HEK293T (cell line): ENCODE measurements at regions not wholly inside any gene's neighbourhood (a gene's known extent, or its start where the extent isn't known, plus 50 kb on each side); places are given as distances from the start of the nearest gene placed in this dataset.

Source experiments
- CTCF ChIA-PET: fragments of 350-600 bp; formaldehyde crosslinking; extraction: SDS; loops from one replicate; lab custom pipeline; 2021; ENCODE audit warnings: antibody characterized with exemption, inconsistent platforms; lab: Yijun Ruan, JAX
- POLR2A ChIA-PET: fragments of 350-600 bp; formaldehyde crosslinking; extraction: SDS; loops from one replicate; lab custom pipeline; 2020; ENCODE audit warnings: antibody characterized with exemption, inconsistent platforms; lab: Yijun Ruan, JAX
- DNase-seq: peaks from one replicate; pipeline ENCODE4 v3.0.0; 2012; ENCODE audit warnings: mixed read lengths; ENCODE audit errors: extremely low spot score
- ARNT ChIP-seq: fragments of 450-650 bp; IDR thresholded peaks from 2 replicates; pipeline ENCODE4 v1.6.1; 2017; ENCODE audit warnings: mild to moderate bottlenecking
- BHLHE40 ChIP-seq: fragments of 450-650 bp; IDR thresholded peaks from 2 replicates; pipeline ENCODE4 v1.6.1; 2016; ENCODE audit warnings: mild to moderate bottlenecking, moderate library complexity, borderline replicate concordance
- CTBP1 ChIP-seq: fragments of 450-650 bp; IDR thresholded peaks from 2 replicates; pipeline ENCODE4 v1.6.1; 2016; ENCODE audit warnings: borderline replicate concordance
- ELF4 ChIP-seq: fragments of 450-650 bp; IDR thresholded peaks from 2 replicates; pipeline ENCODE4 v1.6.1; 2017; ENCODE audit warnings: antibody characterized with exemption
- FOXA1 ChIP-seq: fragments of 450-650 bp; IDR thresholded peaks from 2 replicates; pipeline ENCODE4 v1.6.1; 2016; ENCODE audit warnings: mild to moderate bottlenecking
- FOXK2 ChIP-seq: fragments of 450-650 bp; IDR thresholded peaks from 2 replicates; pipeline ENCODE4 v1.6.1; 2016; ENCODE audit warnings: mild to moderate bottlenecking
- FOXM1 ChIP-seq: fragments of 450-650 bp; IDR thresholded peaks from 2 replicates; pipeline ENCODE4 v1.6.1; 2017; ENCODE audit warnings: mild to moderate bottlenecking, borderline replicate concordance
- HDGF ChIP-seq: fragments of 450-650 bp; IDR thresholded peaks from 2 replicates; pipeline ENCODE4 v1.6.1; 2017; ENCODE audit warnings: antibody characterized with exemption, borderline replicate concordance
- L3MBTL2 ChIP-seq: fragments of 450-650 bp; conservative IDR thresholded peaks from 2 replicates; pipeline ENCODE4 v1.6.1; 2016; ENCODE audit warnings: mild to moderate bottlenecking
- LEF1 ChIP-seq: fragments of 450-650 bp; IDR thresholded peaks from 2 replicates; pipeline ENCODE4 v1.6.1; 2017; ENCODE audit warnings: mild to moderate bottlenecking, borderline replicate concordance
- NFRKB ChIP-seq: fragments of 450-650 bp; IDR thresholded peaks from 2 replicates; pipeline ENCODE4 v1.6.1; 2016; ENCODE audit warnings: mild to moderate bottlenecking, moderate library complexity
- SP1 ChIP-seq: fragments of 450-650 bp; IDR thresholded peaks from 2 replicates; pipeline ENCODE4 v1.6.1; 2017
- SUZ12 ChIP-seq: fragments of 450-650 bp; IDR thresholded peaks from 2 replicates; pipeline ENCODE4 v1.6.1; 2016; ENCODE audit warnings: mild to moderate bottlenecking
- TARDBP ChIP-seq: fragments of 450-650 bp; IDR thresholded peaks from 2 replicates; pipeline ENCODE4 v1.6.1; 2016
- ZNF384 ChIP-seq: fragments of 450-650 bp; IDR thresholded peaks from 2 replicates; pipeline ENCODE4 v1.6.1; 2016
- TF ChIP-seq, protein P1 (sequence below): fragments of 450-650 bp; IDR thresholded peaks from 2 replicates; pipeline ENCODE4 v1.6.1; 2016

DNA sequence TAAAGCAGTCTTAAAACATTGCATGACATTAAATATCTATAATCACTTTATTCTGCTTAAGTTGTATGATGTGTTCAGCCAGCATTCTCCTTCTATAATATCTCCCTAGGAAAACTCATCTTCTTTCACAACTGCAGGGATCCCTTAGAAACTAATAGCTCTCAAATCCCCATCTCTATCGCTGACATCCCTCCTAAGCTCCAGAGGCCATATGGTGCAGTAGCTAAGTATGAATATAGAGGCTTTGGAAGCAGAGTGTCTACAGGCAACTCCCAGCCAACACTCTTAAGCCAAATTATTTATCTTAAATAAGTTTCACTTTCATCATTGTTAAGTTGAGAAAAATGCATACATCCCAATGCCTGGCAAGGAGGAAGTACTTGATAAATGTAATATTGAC, 349.5 kb upstream of the MIR17HG start:
- TF ChIP-seq NFRKB (no peak), ELF4 (no peak), FOXA1 (no peak), ARNT (no peak), ZNF384 (no peak), BHLHE40 (no peak), SP1 (no peak), CTBP1 (no peak), LEF1 (no peak), L3MBTL2 (no peak), SUZ12 (no peak), HDGF (no peak), FOXK2 (no peak)
- DNase-seq: no peak
- ChIA-PET CTCF (no interaction called here), POLR2A (no interaction called here)

DNA sequence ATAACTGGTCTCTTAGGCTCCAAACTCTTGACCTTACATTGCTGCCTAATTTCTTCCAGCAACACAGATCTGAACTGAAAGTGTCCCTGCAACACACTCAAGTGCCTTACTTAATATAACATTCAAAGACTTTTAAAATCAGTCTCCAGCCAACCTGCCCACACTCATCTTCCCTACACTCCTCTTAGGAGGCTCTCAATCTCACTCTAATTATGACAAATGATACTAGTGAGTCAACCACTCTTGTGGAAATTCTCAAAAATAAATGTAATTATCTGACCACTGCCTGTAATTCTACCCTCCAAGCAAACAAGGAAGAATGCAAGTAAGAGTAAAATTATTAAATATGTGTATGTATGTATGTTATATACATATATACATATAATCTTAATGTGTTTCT, 348.1 kb upstream of the MIR17HG start:
- ChIA-PET POLR2A (no interaction called here), CTCF (no interaction called here)
- no peak for DNase-seq
- TF ChIP-seq L3MBTL2 (no peak), FOXM1 (no peak), SUZ12 (no peak), LEF1 (no peak), TARDBP (no peak), ARNT (no peak), ELF4 (no peak), NFRKB (no peak), FOXK2 (no peak), BHLHE40 (no peak), FOXA1 (no peak), SP1 (no peak), ZNF384 (no peak), CTBP1 (no peak), HDGF (no peak)
- TF ChIP-seq, protein P1, sequence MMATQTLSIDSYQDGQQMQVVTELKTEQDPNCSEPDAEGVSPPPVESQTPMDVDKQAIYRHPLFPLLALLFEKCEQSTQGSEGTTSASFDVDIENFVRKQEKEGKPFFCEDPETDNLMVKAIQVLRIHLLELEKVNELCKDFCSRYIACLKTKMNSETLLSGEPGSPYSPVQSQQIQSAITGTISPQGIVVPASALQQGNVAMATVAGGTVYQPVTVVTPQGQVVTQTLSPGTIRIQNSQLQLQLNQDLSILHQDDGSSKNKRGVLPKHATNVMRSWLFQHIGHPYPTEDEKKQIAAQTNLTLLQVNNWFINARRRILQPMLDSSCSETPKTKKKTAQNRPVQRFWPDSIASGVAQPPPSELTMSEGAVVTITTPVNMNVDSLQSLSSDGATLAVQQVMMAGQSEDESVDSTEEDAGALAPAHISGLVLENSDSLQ: no peak

DNA sequence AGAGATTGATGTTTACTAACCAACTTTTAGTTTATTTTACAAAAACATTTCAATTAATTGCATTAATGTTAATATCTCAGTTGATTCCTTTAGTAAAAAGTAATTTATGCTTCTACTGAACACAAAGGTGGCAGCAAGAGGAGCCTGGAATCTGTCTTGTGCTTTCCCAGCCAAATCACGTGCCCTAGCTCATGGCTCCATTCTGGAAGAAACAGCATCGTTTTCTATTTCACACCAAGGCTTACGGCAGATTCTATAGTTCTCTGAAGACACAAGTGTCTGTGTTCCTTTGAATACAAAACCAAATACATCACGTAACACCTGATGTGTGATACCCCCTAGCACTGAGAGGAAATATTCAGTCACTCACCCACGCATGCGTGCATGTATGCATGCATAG, 346.1 kb upstream of the MIR17HG start:
- TF ChIP-seq, protein P1: no peak
- no peak for TF ChIP-seq ARNT
- TF ChIP-seq TARDBP: no peak
- TF ChIP-seq NFRKB: no peak
- TF ChIP-seq ZNF384: no peak
- no peak for TF ChIP-seq FOXK2
- TF ChIP-seq HDGF: no peak
- no peak for TF ChIP-seq L3MBTL2
- no peak for TF ChIP-seq BHLHE40
- TF ChIP-seq SUZ12: no peak
- no peak for TF ChIP-seq FOXM1
- no peak for TF ChIP-seq LEF1
- TF ChIP-seq FOXA1: no peak
- TF ChIP-seq ELF4: no peak
- POLR2A ChIA-PET: no interaction called here
- DNase-seq: no peak
- CTCF ChIA-PET: no interaction called here

DNA sequence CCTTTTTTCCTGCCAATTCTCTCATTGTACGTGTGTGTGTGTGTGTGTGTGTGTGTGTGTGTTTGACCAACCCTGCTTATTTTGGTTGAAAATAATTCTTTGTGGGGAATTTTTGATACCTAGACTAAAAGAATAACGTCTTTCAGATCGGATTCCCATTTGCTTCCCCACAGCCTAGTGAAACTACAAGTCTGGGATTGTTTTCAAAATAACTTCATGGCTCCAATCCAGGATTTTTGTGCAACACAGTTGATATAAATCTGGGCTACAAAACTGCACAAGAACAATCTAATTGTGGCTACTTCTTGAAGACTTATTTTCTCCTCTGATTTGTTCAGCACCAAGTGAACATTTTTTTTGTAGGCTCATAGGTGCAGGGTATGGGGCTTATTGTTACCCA, 332.8 kb upstream of the MIR17HG start:
- CTCF ChIA-PET: no interaction called here

DNA sequence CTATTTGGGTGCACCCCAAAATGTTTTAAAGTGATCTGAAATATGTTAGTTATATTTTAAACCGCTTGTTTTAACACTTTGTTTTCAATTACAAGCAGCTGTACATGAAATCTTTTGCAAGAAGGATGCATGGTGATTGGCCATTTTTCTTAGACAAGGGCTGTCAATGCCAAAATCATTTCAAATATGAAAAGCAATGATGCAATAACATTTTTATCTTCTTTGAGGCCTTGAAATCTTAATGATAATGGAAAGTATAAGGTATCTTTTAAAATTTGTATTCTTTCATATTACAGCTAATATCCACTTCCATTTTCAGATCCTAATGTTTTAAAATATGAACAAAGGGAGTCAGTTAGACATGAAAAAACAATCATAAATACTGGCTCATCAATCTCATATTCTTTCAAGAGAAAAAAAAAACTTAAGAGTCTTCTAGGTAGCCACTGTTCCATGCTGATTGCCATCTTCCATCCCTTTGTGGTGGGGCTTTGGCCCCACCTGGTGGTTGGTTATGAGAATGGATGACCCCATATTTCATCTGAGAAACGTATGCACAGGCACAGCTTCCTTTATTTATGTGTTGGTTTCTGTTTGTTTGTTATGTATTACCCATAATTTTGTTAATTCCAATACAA, 330.3 kb upstream of the MIR17HG start:
- ChIA-PET POLR2A (interaction anchor here (1.2 kb wide), 1 partner anchor 11 kb away, joined by 3 read pairs; no protein-coding TSS in a partner anchor), CTCF (interaction anchor here (0.6 to 1.5 kb wide), 9 partner anchors 48 to 158 kb away, joined by 3 to 10 read pairs (median 5); no protein-coding TSS in a partner anchor)
- TF ChIP-seq SUZ12: no peak
- no peak for TF ChIP-seq ARNT
- TF ChIP-seq L3MBTL2: no peak
- TF ChIP-seq FOXA1: no peak
- peak; percentile 89 for TF ChIP-seq ZNF384
- TF ChIP-seq CTBP1: no peak
- no peak for TF ChIP-seq HDGF
- TF ChIP-seq, protein P1: peak; percentile 56; the same call in 1 of the 2 replicates
- TF ChIP-seq SP1: no peak
- TF ChIP-seq ELF4: no peak
- no peak for TF ChIP-seq FOXK2
- no peak for TF ChIP-seq BHLHE40
- peak; percentile 89 for DNase-seq

More for the DNA sequence above, 332.8 kb upstream of the MIR17HG start:
- no peak for TF ChIP-seq SUZ12
- DNase-seq: no peak
- POLR2A ChIA-PET: no interaction called here

DNA sequence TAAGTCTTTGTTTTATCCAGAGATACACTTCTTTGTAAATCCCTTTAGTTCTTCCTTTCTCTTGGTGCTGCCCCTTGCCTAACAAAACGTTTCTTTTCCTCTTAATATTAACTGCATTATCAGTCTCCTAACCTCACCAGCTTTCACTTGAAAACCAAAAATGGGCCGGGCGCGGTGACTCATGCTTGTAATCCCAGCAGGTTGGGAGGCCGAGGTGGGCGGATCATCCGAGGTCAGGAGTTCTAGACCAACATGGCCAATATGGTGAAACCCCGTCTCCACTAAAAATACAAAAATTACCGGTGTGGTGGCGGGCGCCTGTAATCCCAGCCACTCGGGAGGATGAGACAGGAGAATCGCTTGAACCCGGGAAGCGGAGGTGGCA, 329.8 kb upstream of the MIR17HG start:
- CTCF ChIA-PET: interaction anchor here (0.6 to 1.5 kb wide), 10 partner anchors 49 to 1279 kb away, joined by 3 to 10 read pairs (median 4); no protein-coding TSS in a partner anchor
- no peak for DNase-seq
- no peak for TF ChIP-seq HDGF
- no peak for TF ChIP-seq TARDBP
- TF ChIP-seq FOXK2: no peak
- TF ChIP-seq FOXA1: no peak
- no peak for TF ChIP-seq ELF4
- TF ChIP-seq ZNF384: no peak
- no peak for TF ChIP-seq NFRKB
- TF ChIP-seq ARNT: no peak
- no peak for TF ChIP-seq LEF1
- TF ChIP-seq SP1: no peak
- TF ChIP-seq L3MBTL2: no peak
- POLR2A ChIA-PET: interaction anchor here (1.2 kb wide), 1 partner anchor 11 kb away, joined by 3 read pairs; no protein-coding TSS in a partner anchor
